Activated CD8-positive, alpha-beta memory T cell treated with anti-CD3 and anti-CD28 coated beads for 36 hours (primary cell): ENCODE measurements at regions not wholly inside any gene's neighbourhood (a gene's known extent, or its start where the extent isn't known, plus 50 kb on each side); places are given as distances from the start of the nearest gene placed in this dataset.

Experiments used
- CTCF ChIA-PET: fragments of 350-600 bp; sonication (Branson Sonifier 250); formaldehyde crosslinking; loops from one replicate; lab custom pipeline; 2021; ENCODE audit warnings: antibody characterized with exemption; lab: Charles Lee
- POLR2A ChIA-PET: fragments of 350-600 bp; sonication (Branson Sonifier 250); formaldehyde crosslinking; loops from one replicate; lab custom pipeline; 2021; ENCODE audit warnings: antibody characterized with exemption; lab: Charles Lee

- POLR2A ChIA-PET = no interaction called here
These were observed 812.9 kb upstream of the ZNF608 start for GRCh38 chr5:125559296-125559695.

GRCh38 chr5:125560476-125561225 is 814.2 kb upstream of the ZNF608 start:
- POLR2A ChIA-PET = no interaction called here
- CTCF ChIA-PET = no interaction called here

More at GRCh38 chr5:125559296-125559695, 812.9 kb upstream of the ZNF608 start:
- CTCF ChIA-PET = no interaction called here

- POLR2A ChIA-PET = no interaction called here
- CTCF ChIA-PET = no interaction called here
These were observed 818.0 kb upstream of the ZNF608 start for GRCh38 chr5:125564317-125564975.

- ChIA-PET POLR2A (no interaction called here), CTCF (no interaction called here)
These were observed 828.1 kb upstream of the ZNF608 start for GRCh38 chr5:125574491-125575044.

GRCh38 chr5:125575171-125575890 is 828.9 kb upstream of the ZNF608 start:
- ChIA-PET POLR2A (no interaction called here), CTCF (no interaction called here)

DNA sequence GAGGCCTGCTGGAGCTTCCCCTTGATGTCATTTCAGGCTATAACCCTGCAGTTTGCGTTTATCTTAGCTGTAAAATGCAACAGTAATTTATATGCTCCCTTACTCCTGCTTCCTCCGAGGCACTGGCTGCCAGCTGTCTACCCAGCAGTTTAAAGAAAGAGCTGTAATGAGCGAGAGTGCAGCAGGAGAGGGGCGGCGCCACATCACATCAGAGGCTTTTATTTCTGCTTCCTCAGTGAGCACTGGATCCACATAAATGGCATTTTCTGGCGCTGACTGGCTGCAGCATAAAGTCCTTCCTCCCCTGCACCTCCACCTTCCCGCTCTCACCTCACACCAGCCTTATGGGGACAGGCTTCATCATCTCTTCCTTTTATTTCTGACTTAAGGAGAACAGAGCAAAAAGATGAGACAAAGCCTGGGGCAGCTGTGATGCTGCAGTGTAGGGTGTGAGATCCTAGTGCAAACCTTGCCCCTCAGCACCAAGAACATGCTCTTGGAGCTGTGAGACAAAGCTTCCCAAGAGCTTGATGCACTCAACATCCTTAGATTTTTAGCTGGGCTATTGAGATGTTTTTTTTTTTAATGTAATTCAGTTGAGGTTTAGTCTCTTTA is 829.6 kb upstream of the ZNF608 start:
- POLR2A ChIA-PET = no interaction called here
- CTCF ChIA-PET = no interaction called here

- ChIA-PET CTCF (no interaction called here), POLR2A (no interaction called here)
These were observed 830.4 kb upstream of the ZNF608 start for GRCh38 chr5:125576822-125577221.

- ChIA-PET CTCF (no interaction called here), POLR2A (no interaction called here)
These were observed 832.1 kb upstream of the ZNF608 start for GRCh38 chr5:125578551-125578950.

DNA sequence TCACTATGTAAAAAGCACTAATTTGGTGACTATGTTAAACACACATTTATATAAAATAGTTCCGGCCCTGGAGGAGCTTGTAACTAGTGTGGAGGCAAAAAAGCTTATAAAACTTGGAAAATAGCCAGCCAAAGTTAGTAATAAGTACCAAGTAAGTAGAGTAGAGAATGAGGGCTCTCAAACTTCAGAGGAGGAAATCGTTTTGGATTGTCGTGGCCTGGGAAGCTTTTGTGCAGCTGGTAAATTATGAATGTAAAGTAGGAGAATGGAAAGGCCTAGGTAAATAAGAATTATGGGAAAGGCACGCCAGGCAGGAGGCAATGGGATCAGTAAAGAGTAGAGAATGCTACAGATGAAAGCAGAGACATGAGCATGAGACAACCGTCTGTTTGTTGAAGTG is 832.7 kb upstream of the ZNF608 start:
- CTCF ChIA-PET = no interaction called here
- POLR2A ChIA-PET = no interaction called here

GRCh38 chr5:125581311-125581710 is 834.9 kb upstream of the ZNF608 start:
- ChIA-PET CTCF (no interaction called here), POLR2A (no interaction called here)

DNA sequence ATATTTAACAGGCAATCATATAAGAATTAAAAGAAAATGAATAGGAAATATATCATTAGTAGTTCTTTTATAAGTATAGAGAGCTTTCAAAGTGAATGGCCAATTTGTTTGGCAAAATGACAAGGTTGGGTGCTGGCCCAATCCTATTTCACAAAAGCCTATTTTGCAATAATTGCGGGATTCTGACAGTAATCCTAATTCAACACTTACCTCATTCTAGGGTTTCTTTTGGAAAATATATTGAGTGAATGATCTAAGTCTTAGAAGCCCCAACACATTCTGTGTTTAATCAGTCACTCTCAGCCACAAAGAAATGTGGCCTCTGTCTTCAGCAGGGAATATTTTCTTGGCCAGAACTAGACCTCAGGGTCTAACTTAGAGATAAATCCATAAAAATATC is 835.9 kb upstream of the ZNF608 start:
- CTCF ChIA-PET = no interaction called here

DNA sequence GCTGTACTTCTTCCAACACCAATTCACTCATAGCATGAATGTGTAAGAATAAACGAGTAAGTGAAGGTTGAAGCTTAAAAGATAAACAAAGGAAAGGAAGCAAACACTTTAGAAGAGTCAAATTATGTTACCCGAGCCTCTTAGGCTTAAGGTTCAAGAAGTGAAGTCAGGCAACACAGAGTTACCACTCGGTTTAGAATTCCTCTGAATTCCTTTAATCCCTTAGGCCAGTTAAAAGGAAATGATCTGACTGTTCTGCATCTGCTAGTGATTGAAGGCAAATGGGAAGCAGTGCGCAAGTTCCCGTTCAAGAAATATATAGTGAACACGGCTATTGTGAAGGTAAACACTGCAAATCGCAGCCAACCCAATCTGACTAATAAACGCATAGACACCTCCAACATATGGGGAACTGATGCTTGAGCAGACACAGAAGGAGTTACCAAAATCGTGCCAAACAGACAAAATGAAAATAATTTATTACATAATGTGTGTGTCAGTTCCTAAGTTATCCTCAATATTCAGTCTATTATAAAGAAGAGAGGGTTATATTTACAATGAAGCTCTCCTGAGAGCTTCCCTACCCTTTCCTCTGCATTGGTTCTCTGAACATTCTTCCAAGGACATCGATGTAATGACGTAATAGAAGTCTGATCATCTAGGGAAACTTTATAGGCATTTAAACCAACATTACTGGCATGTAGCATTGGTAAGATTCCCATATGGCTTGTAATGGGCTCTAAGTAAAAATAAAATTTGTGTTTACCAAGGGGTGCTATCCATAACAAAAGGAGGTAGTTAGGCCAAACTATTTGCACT is 837.1 kb upstream of the ZNF608 start:
- POLR2A ChIA-PET = no interaction called here
- CTCF ChIA-PET = no interaction called here

More for the DNA sequence above, 835.9 kb upstream of the ZNF608 start:
- POLR2A ChIA-PET = no interaction called here

DNA sequence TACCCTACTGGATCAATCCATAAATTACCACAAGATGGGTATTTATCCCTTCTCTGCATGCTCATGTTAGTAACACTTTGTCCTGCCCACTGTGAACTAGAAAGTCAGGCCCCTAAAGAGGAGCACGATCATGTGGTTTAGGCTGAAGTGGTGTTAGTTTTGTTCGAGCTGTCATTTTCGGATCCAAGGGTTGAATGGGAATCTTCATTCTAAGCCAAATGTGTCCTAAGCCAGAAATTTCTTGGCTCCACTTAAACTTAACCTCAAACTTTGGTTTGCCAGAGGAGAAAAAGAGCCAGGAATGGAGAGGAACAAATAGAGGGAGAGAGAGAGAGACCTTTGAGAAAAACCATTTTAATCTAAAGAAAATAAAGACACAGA is 837.7 kb upstream of the ZNF608 start:
- ChIA-PET POLR2A (no interaction called here), CTCF (no interaction called here)

GRCh38 chr5:125587631-125588030 is 835.6 kb upstream of the GRAMD2B start:
- ChIA-PET CTCF (no interaction called here), POLR2A (no interaction called here)

GRCh38 chr5:125592856-125593255 is 830.4 kb upstream of the GRAMD2B start:
- ChIA-PET CTCF (no interaction called here), POLR2A (no interaction called here)

DNA sequence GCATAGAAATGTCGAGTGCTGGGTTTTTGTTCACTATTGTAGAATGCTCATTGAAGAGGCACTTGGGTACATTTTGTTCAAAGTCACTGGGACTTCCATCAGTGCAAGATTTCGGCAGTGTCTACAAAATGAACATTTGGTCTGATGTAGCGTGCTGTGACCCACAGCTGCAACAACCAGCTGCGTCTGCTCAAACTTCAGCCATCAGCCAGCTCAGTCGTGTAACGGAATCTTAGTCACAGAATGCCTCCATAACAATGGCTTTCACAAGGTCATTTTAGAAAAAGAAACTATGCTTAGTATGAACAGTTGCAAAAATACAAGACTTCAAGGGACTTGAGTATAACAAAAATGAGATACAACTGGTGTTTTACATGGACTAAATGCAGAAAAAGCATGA is 828.1 kb upstream of the GRAMD2B start:
- ChIA-PET CTCF (interaction anchor here (0.6 kb wide), 1 partner anchor 55 kb away, joined by 6 read pairs; no protein-coding TSS in a partner anchor), POLR2A (no interaction called here)

DNA sequence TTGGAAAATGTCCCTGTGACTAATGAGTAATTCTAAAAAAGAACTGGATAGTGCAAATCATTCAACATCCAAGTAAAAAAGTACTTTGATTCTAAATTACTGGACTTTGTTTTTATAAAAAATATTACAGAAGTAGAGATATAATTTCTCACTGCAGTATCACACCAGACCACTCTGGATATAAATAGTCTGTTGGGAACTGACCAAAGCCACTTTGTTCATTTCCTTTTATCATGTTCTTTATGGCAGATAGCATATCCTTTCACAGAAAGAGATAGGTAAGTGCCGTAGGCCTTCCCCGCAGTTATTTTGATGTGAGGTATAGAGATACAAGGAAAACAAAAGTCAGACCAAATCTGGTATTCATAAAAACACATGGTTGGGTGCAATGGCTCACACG is 827.4 kb upstream of the GRAMD2B start:
- ChIA-PET POLR2A (no interaction called here), CTCF (no interaction called here)

DNA sequence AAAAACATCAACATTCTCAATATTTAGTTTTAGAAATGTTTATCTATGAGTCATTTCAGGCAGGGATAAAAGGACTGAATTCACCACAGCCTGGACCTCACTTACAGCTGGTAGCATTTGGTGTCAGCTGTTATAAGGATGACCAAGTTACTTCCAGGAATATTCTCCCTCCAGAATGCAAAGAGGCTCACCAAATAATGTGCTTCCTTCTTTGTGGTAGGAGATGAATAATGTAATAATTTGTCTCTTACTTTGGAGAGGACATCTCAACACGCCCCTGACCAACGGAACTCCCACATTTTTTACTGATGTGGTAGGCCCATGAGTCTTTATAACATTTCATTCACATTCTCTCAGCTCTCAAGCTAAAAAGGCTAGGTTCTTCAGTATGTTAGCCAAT is 825.9 kb upstream of the GRAMD2B start:
- CTCF ChIA-PET = no interaction called here
- POLR2A ChIA-PET = no interaction called here

GRCh38 chr5:125600559-125600958 is 822.6 kb upstream of the GRAMD2B start:
- ChIA-PET POLR2A (no interaction called here), CTCF (no interaction called here)
